Upper lobe of left lung (tissue), 4 donors: ENCODE measurements at regions not wholly inside any gene's neighbourhood (a gene's known extent, or its start where the extent isn't known, plus 50 kb on each side); places are given as distances from the start of the nearest gene placed in this dataset.

ENCODE experiments used
- POLR2AphosphoS5 ChIP-seq, 2 donors: sonication (generic); formaldehyde crosslinking; IDR thresholded peaks; one replicate each; pipeline ENCODE4 v1.5.1; 2017; ENCODE audit warnings: antibody characterized with exemption in 2 of 2
- TF ChIP-seq, protein P1 (sequence below), 6 experiments: fragments of 450-650 bp in 4 of 6; fragments of 200-600 bp in 2 of 6; sonication (generic) in 2 of 6; IDR thresholded peaks; one replicate each; pipeline ENCODE4 v1.5.1; 2016 to 2019; ENCODE audit warnings: antibody characterized with exemption in 6 of 6

- TF ChIP-seq, protein P1, sequence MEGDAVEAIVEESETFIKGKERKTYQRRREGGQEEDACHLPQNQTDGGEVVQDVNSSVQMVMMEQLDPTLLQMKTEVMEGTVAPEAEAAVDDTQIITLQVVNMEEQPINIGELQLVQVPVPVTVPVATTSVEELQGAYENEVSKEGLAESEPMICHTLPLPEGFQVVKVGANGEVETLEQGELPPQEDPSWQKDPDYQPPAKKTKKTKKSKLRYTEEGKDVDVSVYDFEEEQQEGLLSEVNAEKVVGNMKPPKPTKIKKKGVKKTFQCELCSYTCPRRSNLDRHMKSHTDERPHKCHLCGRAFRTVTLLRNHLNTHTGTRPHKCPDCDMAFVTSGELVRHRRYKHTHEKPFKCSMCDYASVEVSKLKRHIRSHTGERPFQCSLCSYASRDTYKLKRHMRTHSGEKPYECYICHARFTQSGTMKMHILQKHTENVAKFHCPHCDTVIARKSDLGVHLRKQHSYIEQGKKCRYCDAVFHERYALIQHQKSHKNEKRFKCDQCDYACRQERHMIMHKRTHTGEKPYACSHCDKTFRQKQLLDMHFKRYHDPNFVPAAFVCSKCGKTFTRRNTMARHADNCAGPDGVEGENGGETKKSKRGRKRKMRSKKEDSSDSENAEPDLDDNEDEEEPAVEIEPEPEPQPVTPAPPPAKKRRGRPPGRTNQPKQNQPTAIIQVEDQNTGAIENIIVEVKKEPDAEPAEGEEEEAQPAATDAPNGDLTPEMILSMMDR (IDR thresholded peaks at IDR 0.05): no peak
- TF ChIP-seq POLR2AphosphoS5 (IDR thresholded peaks at IDR 0.05): no peak
Observed at GRCh38 chr2:220948579-220948978, 623.5 kb downstream of the EPHA4 start.
